Stimulated activated CD8-positive, alpha-beta memory T cell treated with anti-CD3 and anti-CD28 coated beads, Interleukin-12 subunit alpha, Interleukin-12 subunit beta, amount 100 ng/mL, for 24 hours (primary cell): ENCODE measurements at regions not wholly inside any gene's neighbourhood (a gene's known extent, or its start where the extent isn't known, plus 50 kb on each side); places are given as distances from the start of the nearest gene placed in this dataset.

Experiments
- DNase-seq: peaks from one replicate; pipeline ENCODE4 v3.0.0-alpha.2; 2020; ENCODE audit errors: extremely low read depth

GRCh38 chr14:65936342-65936975, 523.9 kb downstream of the FUT8 start:
- DNase-seq: no peak

- DNase-seq: no peak
Measured at GRCh38 chr14:65937079-65937959, 524.8 kb downstream of the FUT8 start.

GRCh38 chr14:65937960-65938316, 525.4 kb downstream of the FUT8 start:
- no peak for DNase-seq

- no peak for DNase-seq
Measured at GRCh38 chr14:65938738-65939137, 526.2 kb downstream of the FUT8 start.

GRCh38 chr14:65939184-65939583, 526.7 kb downstream of the FUT8 start:
- DNase-seq: no peak

- no peak for DNase-seq
Measured at GRCh38 chr14:65940056-65940735, 527.7 kb downstream of the FUT8 start.

- no peak for DNase-seq
Measured at GRCh38 chr14:65941091-65941490, 528.6 kb downstream of the FUT8 start.

GRCh38 chr14:65943150-65943549, 530.6 kb downstream of the FUT8 start:
- DNase-seq: no peak

GRCh38 chr14:65943916-65944410, 531.4 kb downstream of the FUT8 start:
- DNase-seq: no peak

- no peak for DNase-seq
Measured at GRCh38 chr14:65945327-65945726, 532.8 kb downstream of the FUT8 start.

- DNase-seq: no peak
Measured at GRCh38 chr14:65946494-65946893, 534.0 kb downstream of the FUT8 start.

- no peak for DNase-seq
Measured at GRCh38 chr14:65948302-65948701, 535.8 kb downstream of the FUT8 start.

- DNase-seq: no peak
Measured at GRCh38 chr14:65949711-65950516, 536.3 kb upstream of the CCDC196 start.

- no peak for DNase-seq
Measured at GRCh38 chr14:65954942-65955341, 531.2 kb upstream of the CCDC196 start.

- no peak for DNase-seq
Measured at GRCh38 chr14:65957631-65958205, 528.5 kb upstream of the CCDC196 start.

GRCh38 chr14:65958664-65959562, 527.3 kb upstream of the CCDC196 start:
- DNase-seq: no peak

GRCh38 chr14:65959563-65960024, 526.6 kb upstream of the CCDC196 start:
- DNase-seq: no peak

GRCh38 chr14:65961004-65961403, 525.2 kb upstream of the CCDC196 start:
- DNase-seq: peak; percentile 58

- no peak for DNase-seq
Measured at GRCh38 chr14:65962952-65963351, 523.2 kb upstream of the CCDC196 start.

- DNase-seq: no peak
Measured at GRCh38 chr14:65964366-65964765, 521.8 kb upstream of the CCDC196 start.
